ENCODE measurements at regions not wholly inside any gene's neighbourhood (a gene's known extent, or its start where the extent isn't known, plus 50 kb on each side); places are given as distances from the start of the nearest gene placed in this dataset.

GRCh38 chr2:200247494-200247893 lies 59.0 kb upstream of the SPATS2L start:
- intact Hi-C loops (cut with micrococcal nuclease): no loop called here
- ChIA-PET POLR2A (no interaction called here), CTCF (no interaction called here)
- H3K9me3 Mint-ChIP-seq: no peaks in the 10 kb centered on the region
- H3K4me1 Mint-ChIP-seq (ENCODE audit: low read depth): no peaks in the 10 kb centered on the region
- no peak overlapping the region for H3K4me3 Mint-ChIP-seq
- TF ChIP-seq CTCF (IDR thresholded peaks at IDR 0.05): no peak
- H3K27ac Mint-ChIP-seq: no peak overlapping the region
- H3K27me3 Mint-ChIP-seq: peaks cover 7% of the 10 kb centered on the region
- ATAC-seq (no peak), DNase-seq (no peak)
- H3K36me3 Mint-ChIP-seq (ENCODE audit: low read depth): no peaks in the 10 kb centered on the region

- no peak for TF ChIP-seq CTCF (IDR thresholded peaks at IDR 0.05)
- Mint-ChIP-seq H3K4me1 (ENCODE audit: low read depth) (no peaks in the 10 kb centered on the region), H3K9me3 (no peaks in the 10 kb centered on the region), H3K27ac (no peak overlapping the region), H3K4me3 (no peak overlapping the region), H3K36me3 (ENCODE audit: low read depth) (no peaks in the 10 kb centered on the region), H3K27me3 (peaks cover 11% of the 10 kb centered on the region)
- ChIA-PET CTCF (interaction anchor here (1.2 kb wide), 2 partner anchors 12 to 231 kb away, joined by 3 read pairs; no protein-coding TSS in a partner anchor), POLR2A (interaction anchor here (0.8 kb wide), 1 partner anchor 19 kb away, joined by 3 read pairs; no protein-coding TSS in a partner anchor)
- intact Hi-C loops (cut with micrococcal nuclease): no loop called here
- DNase-seq: no peak
- ATAC-seq: no peak
Observed at GRCh38 chr2:200252265-200253067, 54.0 kb upstream of the SPATS2L start.

GRCh38 chr2:200253639-200254038 lies 52.9 kb upstream of the SPATS2L start:
- TF ChIP-seq CTCF (IDR thresholded peaks at IDR 0.05): no peak
- ChIA-PET CTCF (interaction anchor here (1.1 kb wide), 1 partner anchor 283 kb away, joined by 3 read pairs; no protein-coding TSS in a partner anchor), POLR2A (interaction anchor here (0.8 to 0.9 kb wide), 3 partner anchors 20 to 138 kb away, joined by 3 read pairs; no protein-coding TSS in a partner anchor)
- Mint-ChIP-seq H3K27ac (no peak overlapping the region), H3K36me3 (ENCODE audit: low read depth) (no peaks in the 10 kb centered on the region), H3K4me3 (no peak overlapping the region), H3K4me1 (ENCODE audit: low read depth) (no peaks in the 10 kb centered on the region), H3K27me3 (peaks cover 11% of the 10 kb centered on the region), H3K9me3 (no peaks in the 10 kb centered on the region)
- DNase-seq: no peak
- no peak for ATAC-seq
- intact Hi-C loops (cut with micrococcal nuclease): no loop called here

- Mint-ChIP-seq H3K4me1 (ENCODE audit: low read depth) (no peaks in the 10 kb centered on the region), H3K36me3 (ENCODE audit: low read depth) (no peaks in the 10 kb centered on the region), H3K9me3 (no peaks in the 10 kb centered on the region), H3K27me3 (peaks cover 10% of the 10 kb centered on the region), H3K27ac (no peak overlapping the region), H3K4me3 (no peak overlapping the region)
- ATAC-seq (no peak), DNase-seq (no peak)
- ChIA-PET POLR2A (no interaction called here), CTCF (interaction anchor here (1.1 kb wide), 1 partner anchor 284 kb away, joined by 3 read pairs; no protein-coding TSS in a partner anchor)
- TF ChIP-seq CTCF (IDR thresholded peaks at IDR 0.05): no peak
- intact Hi-C loops (cut with micrococcal nuclease): no loop called here
Observed at GRCh38 chr2:200254773-200255172, 51.7 kb upstream of the SPATS2L start.

GRCh38 chr2:200255549-200255948 lies 50.9 kb upstream of the SPATS2L start:
- no peak overlapping the region for H3K27ac Mint-ChIP-seq
- peaks cover 9% of the 10 kb centered on the region for H3K27me3 Mint-ChIP-seq
- H3K9me3 Mint-ChIP-seq: no peaks in the 10 kb centered on the region
- ATAC-seq: no peak
- H3K4me1 Mint-ChIP-seq (ENCODE audit: low read depth): no peaks in the 10 kb centered on the region
- no peaks in the 10 kb centered on the region for H3K36me3 Mint-ChIP-seq (ENCODE audit: low read depth)
- ChIA-PET POLR2A (no interaction called here), CTCF (no interaction called here)
- no peak overlapping the region for H3K4me3 Mint-ChIP-seq
- intact Hi-C loops (cut with micrococcal nuclease): no loop called here
- TF ChIP-seq CTCF (IDR thresholded peaks at IDR 0.05): no peak
- DNase-seq: no peak

Measured in activated CD8-positive, alpha-beta T cell treated with anti-CD3 and anti-CD28 coated beads for 36 hours (primary cell).